MM.1S (cell line): ENCODE measurements at regions not wholly inside any gene's neighbourhood (a gene's known extent, or its start where the extent isn't known, plus 50 kb on each side); places are given as distances from the start of the nearest gene placed in this dataset.

Experiments
- EZH2 ChIP-seq: fragments of 300-600 bp; sonication (generic); optimal IDR thresholded peaks from 2 replicates; pipeline ENCODE3; 2017; ENCODE audit warnings: low read depth, mild to moderate bottlenecking, antibody characterized with exemption, low read length, mixed read lengths
- TF ChIP-seq, protein P1 (sequence below): fragments of 300-600 bp; sonication (generic); IDR thresholded peaks from 2 replicates; pipeline ENCODE4 v1.5.1; 2016; ENCODE audit warnings: antibody characterized with exemption, low read length, mixed read lengths

GRCh38 chr20:40925829-40926510 is 102.7 kb upstream of the TOP1 start:
- TF ChIP-seq EZH2, result no peak
- TF ChIP-seq, protein P1, sequence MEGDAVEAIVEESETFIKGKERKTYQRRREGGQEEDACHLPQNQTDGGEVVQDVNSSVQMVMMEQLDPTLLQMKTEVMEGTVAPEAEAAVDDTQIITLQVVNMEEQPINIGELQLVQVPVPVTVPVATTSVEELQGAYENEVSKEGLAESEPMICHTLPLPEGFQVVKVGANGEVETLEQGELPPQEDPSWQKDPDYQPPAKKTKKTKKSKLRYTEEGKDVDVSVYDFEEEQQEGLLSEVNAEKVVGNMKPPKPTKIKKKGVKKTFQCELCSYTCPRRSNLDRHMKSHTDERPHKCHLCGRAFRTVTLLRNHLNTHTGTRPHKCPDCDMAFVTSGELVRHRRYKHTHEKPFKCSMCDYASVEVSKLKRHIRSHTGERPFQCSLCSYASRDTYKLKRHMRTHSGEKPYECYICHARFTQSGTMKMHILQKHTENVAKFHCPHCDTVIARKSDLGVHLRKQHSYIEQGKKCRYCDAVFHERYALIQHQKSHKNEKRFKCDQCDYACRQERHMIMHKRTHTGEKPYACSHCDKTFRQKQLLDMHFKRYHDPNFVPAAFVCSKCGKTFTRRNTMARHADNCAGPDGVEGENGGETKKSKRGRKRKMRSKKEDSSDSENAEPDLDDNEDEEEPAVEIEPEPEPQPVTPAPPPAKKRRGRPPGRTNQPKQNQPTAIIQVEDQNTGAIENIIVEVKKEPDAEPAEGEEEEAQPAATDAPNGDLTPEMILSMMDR, result no peak
